A549 (cell line): ENCODE measurements at regions not wholly inside any gene's neighbourhood (a gene's known extent, or its start where the extent isn't known, plus 50 kb on each side); places are given as distances from the start of the nearest gene placed in this dataset.

Experiments used
- ATAC-seq, 2 experiments: fragments of 200-7000 bp in 1 of 2; fragments of >200 bp in 1 of 2; cut with Nextera tagmentation in 1 of 2; cut with Tn5 transposase in 1 of 2; 3 replicates each; pipeline versions ENCODE4 v1.8.0 to v1.9.1; 2018 to 2020; ENCODE audit warnings: mild to moderate bottlenecking in 1 of 2, moderate library complexity in 1 of 2
- CTCF ChIA-PET: fragments of 300-600 bp; sonication (Branson Sonifier 250); formaldehyde crosslinking; extraction: SDS; loops from one replicate; lab custom pipeline; 2021; ENCODE audit warnings: antibody characterized with exemption, inconsistent platforms; lab: Yijun Ruan, JAX
- POLR2A ChIA-PET: fragments of 350-600 bp; formaldehyde crosslinking; extraction: SDS; loops from one replicate; lab custom pipeline; 2021; ENCODE audit warnings: antibody characterized with exemption, inconsistent platforms; lab: Yijun Ruan, JAX
- DNase-seq, 2 experiments: peaks; one replicate each; pipeline versions ENCODE4 v3.0.0 to v3.0.0-alpha.2; 2011 to 2016; ENCODE audit warnings: low read depth in 1 of 2, low spot score in 1 of 2
- FAIRE-seq: peaks from 2 replicates; lab custom pipeline; 2011; peaks lifted over from hg19 to GRCh38; lab: Jason Lieb, UNC
- H3K27ac ChIP-seq, 2 experiments: fragments of >200 bp; sonication (Bioruptor Twin); formaldehyde crosslinking; 3 replicates each; pipeline ENCODE4 v1.5.1; 2016 to 2017
- H3K4me1 ChIP-seq: fragments of >200 bp; sonication (Bioruptor Twin); formaldehyde crosslinking; 3 replicates; pipeline ENCODE4 v1.6.1; 2016
- H3K4me2 ChIP-seq: fragments of >200 bp; sonication (Bioruptor Twin); formaldehyde crosslinking; 3 replicates; pipeline ENCODE4 v1.6.1; 2016
- H3K4me3 ChIP-seq: fragments of >200 bp; sonication (Bioruptor Twin); formaldehyde crosslinking; 3 replicates; pipeline ENCODE4 v1.5.1; 2016
- H3K9me3 ChIP-seq: fragments of >200 bp; sonication (Bioruptor Twin); formaldehyde crosslinking; 3 replicates; pipeline ENCODE4 v1.6.1; 2016
- CEBPB ChIP-seq, 2 experiments: fragments of >200 bp in 1 of 2; sonication (Bioruptor Twin) in 1 of 2; formaldehyde crosslinking in 1 of 2; IDR thresholded peaks; 2 replicates each; pipeline ENCODE4 v1.6.1; 2012 to 2016
- CHD4 ChIP-seq: fragments of 200-600 bp; sonication (generic); IDR thresholded peaks from 2 replicates; pipeline ENCODE4 v1.6.1; 2016; ENCODE audit warnings: antibody characterized with exemption, mild to moderate bottlenecking, borderline replicate concordance
- EHMT2 ChIP-seq: fragments of 200-600 bp; sonication (generic); IDR thresholded peaks from 2 replicates; pipeline ENCODE4 v1.6.1; 2016; ENCODE audit warnings: antibody characterized with exemption, low read depth, mild to moderate bottlenecking, moderate library complexity
- FOXS1 ChIP-seq: fragments of 250-450 bp; sonication (Bioruptor Pico); IDR thresholded peaks from 2 replicates; pipeline ENCODE4 v1.5.0; 2020; ENCODE audit warnings: mild to moderate bottlenecking, moderate library complexity
- GATA3 ChIP-seq: IDR thresholded peaks from 2 replicates; pipeline ENCODE4 v1.6.1; 2012; ENCODE audit warnings: borderline replicate concordance
- HDAC2 ChIP-seq: fragments of 200-600 bp; sonication (generic); IDR thresholded peaks from 2 replicates; pipeline ENCODE4 v1.6.1; 2016
- HOXA7 ChIP-seq: fragments of 250-450 bp; sonication (Bioruptor Pico); IDR thresholded peaks from 2 replicates; pipeline ENCODE4 v1.5.0; 2020; ENCODE audit warnings: mild to moderate bottlenecking, moderate library complexity
- JUN ChIP-seq, 2 experiments: fragments of >200 bp; sonication (Bioruptor Twin); formaldehyde crosslinking; IDR thresholded peaks; 2 replicates in 1 of 2; 3 replicates in 1 of 2; pipeline ENCODE4 v1.6.1; 2016 to 2017
- JUNB ChIP-seq: fragments of >200 bp; sonication (Bioruptor Twin); formaldehyde crosslinking; IDR thresholded peaks from 2 replicates; pipeline ENCODE4 v1.6.1; 2016
- KDM5A ChIP-seq: fragments of 200-600 bp; sonication (generic); IDR thresholded peaks from 2 replicates; pipeline ENCODE4 v1.6.1; 2016; ENCODE audit warnings: antibody characterized with exemption, mild to moderate bottlenecking
- MAFK ChIP-seq: fragments of 450-650 bp; IDR thresholded peaks from 2 replicates; pipeline ENCODE4 v1.6.1; 2014; ENCODE audit not compliant: partially characterized antibody
- MYC ChIP-seq: IDR thresholded peaks from 2 replicates; pipeline ENCODE4 v1.6.1; 2012; ENCODE audit warnings: mild to moderate bottlenecking, inconsistent platforms, low read length, improper control_type of control experiment, borderline replicate concordance
- NPAS2 ChIP-seq: fragments of 250-450 bp; sonication (Bioruptor Pico); IDR thresholded peaks from 2 replicates; pipeline ENCODE4 v1.8.0; 2022; ENCODE audit warnings: mild to moderate bottlenecking, moderate library complexity, borderline replicate concordance
- PBX3 ChIP-seq: IDR thresholded peaks from 2 replicates; pipeline ENCODE4 v1.6.1; 2012
- PHF8 ChIP-seq: fragments of 200-600 bp; sonication (generic); IDR thresholded peaks from 2 replicates; pipeline ENCODE4 v1.6.1; 2016; ENCODE audit warnings: low read depth, mild to moderate bottlenecking, antibody characterized with exemption, moderate library complexity, borderline replicate concordance
- RAD21 ChIP-seq, 2 experiments: fragments of >200 bp in 1 of 2; sonication (Bioruptor Twin) in 1 of 2; formaldehyde crosslinking in 1 of 2; IDR thresholded peaks in 1 of 2; conservative IDR thresholded peaks in 1 of 2; 2 replicates in 1 of 2; 3 replicates in 1 of 2; pipeline ENCODE4 v1.6.1; 2012 to 2018; ENCODE audit warnings: inconsistent platforms in 1 of 2
- RCOR1 ChIP-seq: fragments of 150-350 bp; IDR thresholded peaks from 2 replicates; pipeline ENCODE4 v1.6.1; 2014; ENCODE audit warnings: antibody characterized with exemption, low read length, low read depth
- REST ChIP-seq: fragments of 200-600 bp; sonication (generic); IDR thresholded peaks from 2 replicates; pipeline ENCODE4 v1.6.1; 2016; ENCODE audit warnings: antibody characterized with exemption, mild to moderate bottlenecking, moderate library complexity
- RNF2 ChIP-seq: fragments of 200-600 bp; sonication (generic); IDR thresholded peaks from 2 replicates; pipeline ENCODE4 v1.6.1; 2016; ENCODE audit warnings: low read depth, mild to moderate bottlenecking, antibody characterized with exemption, moderate library complexity, borderline replicate concordance
- SMC3 ChIP-seq: fragments of >200 bp; sonication (Bioruptor Twin); formaldehyde crosslinking; IDR thresholded peaks from 3 replicates; pipeline ENCODE4 v1.6.1; 2018; ENCODE audit warnings: inconsistent platforms
- SREBF2 ChIP-seq: fragments of 450-650 bp; IDR thresholded peaks from 2 replicates; pipeline ENCODE4 v1.6.1; 2014; ENCODE audit warnings: mild to moderate bottlenecking, moderate library complexity
- ZC3H11A ChIP-seq: fragments of 450-650 bp; IDR thresholded peaks from 2 replicates; pipeline ENCODE4 v1.6.1; 2014; ENCODE audit warnings: antibody characterized with exemption, mild to moderate bottlenecking
- WGBS: methylation state at CpG from one replicate; pipeline ENCODE4 v1.1.6; 2017; ENCODE audit errors: missing lambda C conversion rate; 5-methylcytosine and 5-hydroxymethylcytosine counted together
- TF ChIP-seq, protein P1 (sequence below): fragments of >200 bp; sonication (Bioruptor Twin); formaldehyde crosslinking; IDR thresholded peaks from 2 replicates; pipeline ENCODE4 v1.6.1; 2016

GRCh38 chr3:26845194-26845593, 222.6 kb downstream of the LRRC3B start:
- ChIA-PET POLR2A (no interaction called here), CTCF (no interaction called here)
- WGBS: 83% methylated on average over 3 of the region's 3 CpGs
- no peak overlapping the region for H3K27ac ChIP-seq
- no peaks in the 10 kb centered on the region for H3K9me3 ChIP-seq
- no peak for DNase-seq
- H3K4me1 ChIP-seq: no peaks in the 10 kb centered on the region
- ATAC-seq: no peak
- no peak overlapping the region for H3K4me3 ChIP-seq
- no peak for FAIRE-seq
- TF ChIP-seq ZC3H11A (no peak), REST (peak; percentile 65; the same call in 1 of the 2 replicates)
- H3K4me2 ChIP-seq: no peak overlapping the region

- TF ChIP-seq NPAS2 (CRISPR knock-in tag): no peak
- no peak for TF ChIP-seq CEBPB (IDR thresholded peaks at IDR 0.05)
- no peak for TF ChIP-seq MYC
- no peak for TF ChIP-seq CHD4
- TF ChIP-seq, protein P1, sequence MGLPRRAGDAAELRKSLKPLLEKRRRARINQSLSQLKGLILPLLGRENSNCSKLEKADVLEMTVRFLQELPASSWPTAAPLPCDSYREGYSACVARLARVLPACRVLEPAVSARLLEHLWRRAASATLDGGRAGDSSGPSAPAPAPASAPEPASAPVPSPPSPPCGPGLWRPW: no peak
- no peak for TF ChIP-seq SREBF2
- TF ChIP-seq PHF8: no peak
- no peak for TF ChIP-seq GATA3
- no peak for TF ChIP-seq JUN (IDR thresholded peaks at IDR 0.05)
- no peak for TF ChIP-seq EHMT2
- TF ChIP-seq PBX3: no peak
- no peak for TF ChIP-seq RAD21 (conservative IDR thresholded peaks at IDR 0.05 in 1 of 2, IDR thresholded peaks at IDR 0.05 in 1 of 2)
- TF ChIP-seq RCOR1: no peak
- no peak for TF ChIP-seq JUNB
- TF ChIP-seq HDAC2: no peak
- TF ChIP-seq FOXS1: no peak
- TF ChIP-seq RNF2: no peak
- TF ChIP-seq HOXA7 (CRISPR knock-in tag): no peak
- no peak for FAIRE-seq
- CTCF ChIA-PET: no interaction called here
Observed at GRCh38 chr3:26847680-26848079, 225.1 kb downstream of the LRRC3B start.

DNA sequence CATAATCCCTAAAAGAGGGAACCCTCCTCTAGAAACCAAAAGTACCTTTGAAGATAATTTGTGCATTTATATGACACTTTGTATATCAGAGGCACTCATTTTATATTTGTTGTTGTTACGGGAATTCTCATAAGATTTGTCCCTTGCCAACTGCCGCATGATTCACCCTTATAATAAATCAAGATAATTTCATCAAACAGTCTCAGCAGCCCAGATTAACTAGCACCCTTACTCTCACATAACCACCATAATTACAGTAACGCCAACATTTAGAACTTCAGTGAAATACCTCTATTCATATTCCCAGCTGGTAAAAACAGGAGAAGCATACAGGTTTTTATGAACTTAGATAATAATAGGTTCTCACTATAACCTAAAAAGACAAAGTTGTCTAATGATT, 271.9 kb downstream of the LRRC3B start:
- POLR2A ChIA-PET: no interaction called here
- 11% methylated on average over 3 of the region's 3 CpGs for WGBS
- ATAC-seq (no peak), DNase-seq (no peak), FAIRE-seq (no peak)
- TF ChIP-seq, protein P1: no peak
- no peak for TF ChIP-seq SMC3
- TF ChIP-seq KDM5A: no peak
- no peak for TF ChIP-seq MAFK
- no peak overlapping the region for H3K4me3 ChIP-seq
- no peaks in the 10 kb centered on the region for H3K9me3 ChIP-seq
- no peak overlapping the region for H3K27ac ChIP-seq
- H3K4me2 ChIP-seq: no peak overlapping the region
- no peaks in the 10 kb centered on the region for H3K4me1 ChIP-seq
- CTCF ChIA-PET: no interaction called here

More at GRCh38 chr3:26847680-26848079, 225.1 kb downstream of the LRRC3B start:
- no peak overlapping the region for H3K4me3 ChIP-seq
- ATAC-seq (no peak), DNase-seq (no peak)
- no peak overlapping the region for H3K4me2 ChIP-seq
- no peaks in the 10 kb centered on the region for H3K9me3 ChIP-seq
- H3K4me1 ChIP-seq: no peaks in the 10 kb centered on the region
- POLR2A ChIA-PET: no interaction called here
- H3K27ac ChIP-seq: no peak overlapping the region
